ENCODE measurements at regions not wholly inside any gene's neighbourhood (a gene's known extent, or its start where the extent isn't known, plus 50 kb on each side); places are given as distances from the start of the nearest gene placed in this dataset.
"Not testable (repeated sequence)": the region's sequence is repeated elsewhere in the genome, so short reads cannot be mapped to it uniquely, and the experiment has no call there.

GRCh38 chr6:55937951-55938690 is 62.7 kb upstream of the BMP5 start:
- no peaks in the 10 kb centered on the region for H3K27me3 Mint-ChIP-seq
- DNase-seq (no peak), ATAC-seq (no peak)
- no peak overlapping the region for H3K27ac Mint-ChIP-seq
- no peaks in the 10 kb centered on the region for H3K4me1 Mint-ChIP-seq (ENCODE audit: low read depth)
- ChIA-PET CTCF (no interaction called here), POLR2A (no interaction called here)
- H3K36me3 Mint-ChIP-seq (ENCODE audit: low read depth), result no peaks in the 10 kb centered on the region
- TF ChIP-seq, protein P1, sequence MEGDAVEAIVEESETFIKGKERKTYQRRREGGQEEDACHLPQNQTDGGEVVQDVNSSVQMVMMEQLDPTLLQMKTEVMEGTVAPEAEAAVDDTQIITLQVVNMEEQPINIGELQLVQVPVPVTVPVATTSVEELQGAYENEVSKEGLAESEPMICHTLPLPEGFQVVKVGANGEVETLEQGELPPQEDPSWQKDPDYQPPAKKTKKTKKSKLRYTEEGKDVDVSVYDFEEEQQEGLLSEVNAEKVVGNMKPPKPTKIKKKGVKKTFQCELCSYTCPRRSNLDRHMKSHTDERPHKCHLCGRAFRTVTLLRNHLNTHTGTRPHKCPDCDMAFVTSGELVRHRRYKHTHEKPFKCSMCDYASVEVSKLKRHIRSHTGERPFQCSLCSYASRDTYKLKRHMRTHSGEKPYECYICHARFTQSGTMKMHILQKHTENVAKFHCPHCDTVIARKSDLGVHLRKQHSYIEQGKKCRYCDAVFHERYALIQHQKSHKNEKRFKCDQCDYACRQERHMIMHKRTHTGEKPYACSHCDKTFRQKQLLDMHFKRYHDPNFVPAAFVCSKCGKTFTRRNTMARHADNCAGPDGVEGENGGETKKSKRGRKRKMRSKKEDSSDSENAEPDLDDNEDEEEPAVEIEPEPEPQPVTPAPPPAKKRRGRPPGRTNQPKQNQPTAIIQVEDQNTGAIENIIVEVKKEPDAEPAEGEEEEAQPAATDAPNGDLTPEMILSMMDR (IDR thresholded peaks at IDR 0.05), result no peak
- intact Hi-C loops (cut with micrococcal nuclease), result no loop called here
- H3K4me3 Mint-ChIP-seq, result no peak overlapping the region
- H3K9me3 Mint-ChIP-seq, result peaks cover 6% of the 10 kb centered on the region

- H3K4me1 Mint-ChIP-seq (ENCODE audit: low read depth), result no peaks in the 10 kb centered on the region
- H3K36me3 Mint-ChIP-seq (ENCODE audit: low read depth), result no peaks in the 10 kb centered on the region
- DNase-seq (no peak), ATAC-seq (no peak)
- H3K4me3 Mint-ChIP-seq, result no peak overlapping the region
- TF ChIP-seq, protein P1 (IDR thresholded peaks at IDR 0.05), result no peak
- ChIA-PET CTCF (no interaction called here), POLR2A (no interaction called here)
- intact Hi-C loops (cut with micrococcal nuclease), result no loop called here
- H3K27ac Mint-ChIP-seq, result no peak overlapping the region
- H3K27me3 Mint-ChIP-seq, result no peaks in the 10 kb centered on the region
- peaks cover 6% of the 10 kb centered on the region for H3K9me3 Mint-ChIP-seq
Measured at GRCh38 chr6:55937261-55937947, 62.0 kb upstream of the BMP5 start.

DNA sequence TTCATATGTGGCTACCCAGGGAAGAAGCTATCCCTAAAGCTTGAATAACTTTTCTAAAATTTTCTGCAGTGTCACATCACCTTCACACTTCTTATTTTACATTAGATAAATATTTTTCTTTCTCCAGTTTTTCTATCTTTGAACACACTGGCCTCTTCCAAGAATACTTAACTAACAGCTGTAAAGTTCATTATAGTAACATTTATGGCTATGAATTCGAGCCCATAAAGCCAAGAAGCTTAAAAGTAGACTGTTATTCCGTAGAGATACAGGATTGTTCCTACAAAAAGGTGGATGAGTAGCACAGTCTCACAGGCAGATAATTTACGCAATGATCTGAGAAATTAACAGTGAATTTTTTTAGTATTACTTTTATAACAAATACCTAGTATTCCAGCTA is 55.7 kb upstream of the BMP5 start:
- Mint-ChIP-seq H3K27me3 (no peaks in the 10 kb centered on the region), H3K4me3 (no peak overlapping the region), H3K27ac (no peak overlapping the region), H3K9me3 (peaks cover 6% of the 10 kb centered on the region), H3K36me3 (ENCODE audit: low read depth) (no peaks in the 10 kb centered on the region), H3K4me1 (ENCODE audit: low read depth) (no peaks in the 10 kb centered on the region)
- ATAC-seq, result no peak
- ChIA-PET POLR2A (no interaction called here), CTCF (no interaction called here)
- intact Hi-C loops (cut with micrococcal nuclease), result no loop called here
- TF ChIP-seq, protein P1 (IDR thresholded peaks at IDR 0.05), result no peak
- DNase-seq, result no peak

GRCh38 chr6:55927713-55928112 is 52.3 kb upstream of the BMP5 start:
- H3K4me1 Mint-ChIP-seq (ENCODE audit: low read depth); H3K36me3 Mint-ChIP-seq (ENCODE audit: low read depth); ATAC-seq; H3K9me3 Mint-ChIP-seq; CTCF ChIA-PET; H3K27me3 Mint-ChIP-seq; intact Hi-C loops (cut with micrococcal nuclease); POLR2A ChIA-PET; H3K27ac Mint-ChIP-seq; H3K4me3 Mint-ChIP-seq; DNase-seq: not testable (repeated sequence)

DNA sequence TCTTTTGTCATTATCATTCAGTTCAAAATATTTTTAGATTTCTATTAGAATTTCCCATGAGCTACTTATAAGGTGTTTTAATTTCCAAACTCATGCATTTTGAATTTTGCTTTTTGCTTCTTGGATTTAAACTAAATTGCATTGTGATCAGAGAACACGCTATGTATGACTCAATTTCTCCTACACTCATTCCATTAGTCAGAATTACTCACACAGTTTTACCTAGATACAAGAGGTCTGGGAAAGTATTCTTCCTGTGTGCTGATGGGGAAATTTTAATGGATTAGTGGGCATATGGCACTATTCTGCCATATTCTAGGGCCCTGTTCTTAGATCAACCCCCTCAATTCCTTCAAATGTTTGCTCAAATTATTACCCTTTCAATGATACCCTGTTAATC is 49.9 kb upstream of the BMP5 start:
- intact Hi-C loops (cut with micrococcal nuclease), result no loop called here
- Mint-ChIP-seq H3K9me3 (peaks cover 4% of the 10 kb centered on the region), H3K4me3 (no peak overlapping the region), H3K36me3 (ENCODE audit: low read depth) (no peaks in the 10 kb centered on the region), H3K4me1 (ENCODE audit: low read depth) (no peaks in the 10 kb centered on the region), H3K27ac (no peak overlapping the region), H3K27me3 (no peaks in the 10 kb centered on the region)
- TF ChIP-seq, protein P1 (IDR thresholded peaks at IDR 0.05), result no peak
- ATAC-seq (no peak), DNase-seq (no peak)
- ChIA-PET CTCF (no interaction called here), POLR2A (no interaction called here)
